HG03354 (cell line): ENCODE measurements at regions not wholly inside any gene's neighbourhood (a gene's known extent, or its start where the extent isn't known, plus 50 kb on each side); places are given as distances from the start of the nearest gene placed in this dataset.

Source experiments
- ATAC-seq: cut with Tn5 transposase; IDR thresholded peaks from one replicate; pipeline ENCODE4 v1.9.1; 2021; ENCODE audit warnings: mild to moderate bottlenecking; ENCODE audit not compliant: unreplicated experiment, poor library complexity, severe bottlenecking

GRCh38 chr4:19400820-19401219 is 850.9 kb upstream of the SLIT2 start:
- no peak for ATAC-seq

DNA sequence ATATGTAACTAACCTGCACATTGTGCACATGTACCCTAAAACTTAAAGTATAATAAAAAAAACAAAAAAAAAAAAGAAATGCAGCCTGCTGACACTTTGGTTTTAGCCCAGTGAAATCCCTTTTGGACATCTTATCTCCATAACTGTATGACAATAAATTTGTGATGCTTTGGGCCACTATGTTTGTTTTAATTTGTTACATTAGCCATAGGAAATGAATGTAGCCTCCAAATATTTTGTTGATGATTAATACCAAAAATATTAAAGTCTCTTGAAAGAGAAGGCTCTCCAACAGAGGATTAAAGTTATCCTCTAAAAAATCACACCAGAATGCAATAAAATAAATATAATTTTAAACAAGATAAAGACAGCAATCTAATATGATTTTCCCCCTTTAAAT is 852.7 kb upstream of the SLIT2 start:
- ATAC-seq, result no peak

DNA sequence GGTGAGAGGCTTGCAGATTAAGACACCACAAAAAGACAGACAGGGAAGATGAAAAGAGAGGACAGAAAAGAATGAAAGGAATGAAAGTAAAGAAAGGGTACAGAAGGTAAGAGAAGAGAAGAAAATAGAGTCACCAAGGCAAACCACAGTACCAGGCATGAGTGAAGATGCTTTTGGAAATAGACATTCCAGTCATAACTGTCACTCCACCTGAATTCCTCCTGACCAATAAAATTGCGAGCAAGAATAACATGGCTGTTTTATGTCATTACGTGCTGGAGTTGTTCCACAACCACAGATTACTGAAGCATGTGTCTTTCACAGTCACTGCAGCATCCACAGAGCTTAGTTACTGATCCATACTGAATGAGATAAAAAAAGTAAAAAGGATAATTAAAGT is 864.9 kb upstream of the SLIT2 start:
- no peak for ATAC-seq

DNA sequence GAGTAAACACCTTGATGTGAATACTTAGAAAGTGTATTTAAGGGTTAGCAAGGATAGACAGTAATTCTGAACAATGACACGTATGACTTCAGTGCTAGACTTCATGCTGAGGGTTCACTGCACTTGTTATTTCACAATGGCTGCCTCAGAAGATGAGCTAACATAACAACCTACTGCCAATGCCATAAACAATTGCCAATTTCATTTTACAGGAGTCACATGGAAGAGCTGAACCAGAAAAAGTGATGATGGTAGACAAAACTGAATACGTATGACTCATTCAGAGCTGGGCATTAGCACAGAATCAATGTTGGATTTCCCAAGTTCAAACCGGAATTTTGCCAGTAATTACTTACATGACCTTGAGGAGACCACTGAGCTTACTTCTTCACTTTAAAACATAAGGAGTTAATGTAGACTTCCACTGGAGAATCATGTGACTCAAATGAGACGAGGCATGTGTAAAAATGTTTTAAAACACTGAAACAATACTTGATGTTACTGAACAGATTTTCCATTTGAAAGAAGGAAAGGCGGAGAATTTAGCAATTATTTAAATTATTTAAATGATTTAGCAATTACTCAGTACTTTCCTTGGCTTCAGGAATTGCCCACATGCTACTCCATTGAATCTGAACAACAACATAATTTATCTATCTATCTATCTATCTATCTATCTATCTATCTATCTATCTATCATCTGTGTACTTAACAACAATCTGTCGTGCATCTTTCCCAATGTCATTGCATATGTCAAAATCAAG is 868.5 kb upstream of the SLIT2 start:
- no peak for ATAC-seq

GRCh38 chr4:19381068-19381467 is 870.6 kb upstream of the SLIT2 start:
- no peak for ATAC-seq

- ATAC-seq, result no peak
These were observed 871.1 kb upstream of the SLIT2 start for GRCh38 chr4:19380600-19380999.

GRCh38 chr4:19379191-19379708 is 872.5 kb upstream of the SLIT2 start:
- no peak for ATAC-seq

GRCh38 chr4:19375931-19376330 is 875.8 kb upstream of the SLIT2 start:
- ATAC-seq, result no peak

GRCh38 chr4:19375136-19375804 is 876.4 kb upstream of the SLIT2 start:
- ATAC-seq, result no peak

DNA sequence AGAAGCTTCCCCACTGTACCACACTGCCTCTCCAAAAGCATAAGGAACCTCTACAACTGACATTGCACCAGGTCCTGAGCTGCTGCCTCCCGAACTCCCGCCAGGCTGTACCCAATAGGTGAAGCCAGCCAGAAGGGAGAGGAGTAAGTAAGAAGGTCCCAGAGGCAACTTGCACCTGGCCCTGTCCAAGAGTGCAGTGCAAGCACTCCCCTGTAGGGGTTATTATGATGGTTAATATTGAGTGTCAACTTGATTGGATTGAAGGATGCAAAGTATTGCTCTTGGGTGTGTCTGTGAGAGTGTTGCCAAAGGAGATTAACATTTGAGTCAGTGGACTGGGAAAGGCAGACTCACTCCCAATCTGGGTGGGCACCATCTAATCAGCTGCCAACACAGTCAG is 879.3 kb upstream of the SLIT2 start:
- ATAC-seq, result no peak

DNA sequence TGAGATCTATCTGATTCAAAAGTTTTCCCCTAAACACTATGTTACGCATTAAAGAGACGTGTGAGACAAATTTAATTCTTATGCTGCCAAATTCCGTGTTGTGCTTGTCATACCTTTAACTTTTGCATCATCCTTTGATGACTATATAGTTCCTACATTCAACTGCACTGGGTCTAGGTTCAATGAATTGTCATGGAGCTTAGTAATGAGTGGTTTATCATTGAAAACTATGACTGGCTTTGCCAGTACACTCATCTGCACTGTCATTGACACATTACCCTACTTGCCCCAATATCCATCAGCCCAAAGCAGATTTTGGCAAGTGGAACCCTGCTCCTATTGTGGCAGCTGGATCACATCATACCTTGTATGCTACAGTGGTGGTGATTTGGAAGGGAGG is 882.9 kb upstream of the SLIT2 start:
- ATAC-seq, result no peak

DNA sequence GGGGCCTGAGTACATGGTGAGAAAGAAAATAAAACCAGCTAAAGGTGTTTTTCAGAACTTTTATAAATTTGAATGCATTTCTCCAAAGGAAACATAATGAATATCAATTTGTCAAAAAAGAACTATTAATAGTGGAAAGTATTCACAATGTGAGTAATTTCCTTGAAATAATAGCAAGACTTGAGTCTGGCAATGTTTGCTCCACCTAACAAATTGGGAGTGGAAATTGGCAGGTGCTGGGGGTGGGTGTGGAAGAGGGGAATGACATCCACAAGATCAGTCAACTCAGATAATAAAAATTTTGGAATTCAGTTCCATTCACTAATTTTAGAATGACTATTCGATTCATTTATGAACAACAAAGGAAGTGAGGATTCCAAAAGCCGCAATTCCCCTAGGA is 884.8 kb upstream of the SLIT2 start:
- no peak for ATAC-seq

- no peak for ATAC-seq
These were observed 893.7 kb upstream of the SLIT2 start for GRCh38 chr4:19358015-19358414.

GRCh38 chr4:19349416-19349815 is 902.3 kb upstream of the SLIT2 start:
- ATAC-seq, result no peak

DNA sequence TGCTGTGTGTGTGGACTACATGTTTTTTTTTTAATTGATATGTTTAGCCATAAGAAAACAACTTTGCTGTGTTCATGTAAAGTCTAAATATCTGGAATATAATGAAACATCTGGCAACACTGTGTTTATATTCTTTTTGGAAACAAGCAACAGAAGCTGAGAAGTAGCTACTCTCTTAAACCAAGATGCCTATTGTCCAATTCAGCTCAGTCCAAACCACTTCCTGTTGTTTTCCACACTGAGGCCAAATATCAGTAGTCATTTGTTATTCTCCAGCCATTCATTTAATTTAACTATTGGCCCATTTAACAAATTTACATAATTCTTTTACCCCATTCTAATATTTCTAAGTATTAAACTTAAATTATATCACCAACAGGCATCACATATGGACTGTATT is 903.0 kb upstream of the SLIT2 start:
- no peak for ATAC-seq

GRCh38 chr4:19346636-19347035 is 905.1 kb upstream of the SLIT2 start:
- ATAC-seq, result no peak

- ATAC-seq, result no peak
These were observed 922.1 kb upstream of the SLIT2 start for GRCh38 chr4:19329631-19330030.

DNA sequence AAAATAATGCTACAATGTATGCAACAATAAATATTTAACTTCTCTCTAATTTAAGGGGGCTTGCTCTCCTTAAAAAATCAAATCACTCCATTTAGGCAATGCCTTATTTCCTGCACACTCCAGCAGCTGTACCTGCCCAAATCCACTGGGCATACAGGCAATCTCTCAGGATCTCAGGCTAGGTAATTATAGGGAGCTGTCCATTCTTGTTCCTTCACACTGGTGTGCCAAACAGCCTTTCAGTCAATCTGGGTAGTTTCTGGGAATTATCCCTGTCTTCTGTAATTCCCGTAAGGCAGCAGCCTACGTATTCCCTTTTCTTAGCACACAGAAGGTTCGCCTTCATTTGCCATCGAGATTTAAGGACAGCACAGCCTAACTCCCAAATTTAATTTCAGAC is 922.6 kb upstream of the SLIT2 start:
- ATAC-seq, result no peak

DNA sequence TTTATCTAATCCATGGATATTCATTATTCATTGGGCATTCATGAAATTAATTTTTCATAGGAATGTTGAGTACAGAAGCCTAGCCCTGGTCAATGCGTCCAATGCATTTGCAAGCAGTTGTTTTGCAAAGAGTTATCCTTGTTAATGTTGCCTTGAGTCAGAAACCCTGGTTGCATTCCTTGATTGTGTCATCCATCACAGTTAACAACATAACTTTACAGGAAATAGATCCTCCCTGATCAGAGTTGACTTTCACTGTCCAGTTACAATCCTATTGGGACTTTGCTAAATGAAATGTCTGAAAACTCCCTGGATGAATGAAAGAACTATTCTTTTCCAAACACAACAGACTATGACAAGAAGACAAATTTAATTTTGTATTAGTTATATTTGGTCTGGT is 924.3 kb upstream of the SLIT2 start:
- ATAC-seq, result no peak

GRCh38 chr4:19324184-19324583 is 927.5 kb upstream of the SLIT2 start:
- no peak for ATAC-seq

- no peak for ATAC-seq
These were observed 932.1 kb upstream of the SLIT2 start for GRCh38 chr4:19319607-19320006.
